Stimulated activated CD8-positive, alpha-beta memory T cell treated with anti-CD3 and anti-CD28 coated beads, Interleukin-2, amount 100 ng/mL, for 48 hours (primary cell): ENCODE measurements at regions not wholly inside any gene's neighbourhood (a gene's known extent, or its start where the extent isn't known, plus 50 kb on each side); places are given as distances from the start of the nearest gene placed in this dataset.

Experiments
- DNase-seq, 2 donors: peaks; one replicate each; pipeline ENCODE4 v3.0.0-alpha.2; 2020; ENCODE audit warnings: low read depth in 2 of 2

DNA sequence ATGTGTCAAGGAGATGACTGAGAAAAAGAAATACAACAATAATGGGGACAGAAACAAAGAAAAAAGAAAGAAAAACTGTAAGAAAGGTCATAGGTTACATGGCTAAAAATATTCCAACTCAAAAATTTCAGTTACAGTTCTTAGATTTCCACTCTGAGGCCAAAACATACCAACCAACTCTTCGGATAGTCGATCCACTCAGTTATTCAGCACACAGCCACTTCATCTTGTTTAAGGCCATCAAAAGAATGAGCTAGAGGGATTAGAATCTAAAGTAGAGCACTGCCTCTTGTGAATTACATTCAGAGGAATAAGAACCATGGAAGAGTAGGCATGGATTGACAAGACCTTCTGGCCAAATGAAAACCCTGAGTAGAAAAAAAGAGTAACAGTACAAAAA is 277.0 kb downstream of the MRPL39 start:
- no peak for DNase-seq

DNA sequence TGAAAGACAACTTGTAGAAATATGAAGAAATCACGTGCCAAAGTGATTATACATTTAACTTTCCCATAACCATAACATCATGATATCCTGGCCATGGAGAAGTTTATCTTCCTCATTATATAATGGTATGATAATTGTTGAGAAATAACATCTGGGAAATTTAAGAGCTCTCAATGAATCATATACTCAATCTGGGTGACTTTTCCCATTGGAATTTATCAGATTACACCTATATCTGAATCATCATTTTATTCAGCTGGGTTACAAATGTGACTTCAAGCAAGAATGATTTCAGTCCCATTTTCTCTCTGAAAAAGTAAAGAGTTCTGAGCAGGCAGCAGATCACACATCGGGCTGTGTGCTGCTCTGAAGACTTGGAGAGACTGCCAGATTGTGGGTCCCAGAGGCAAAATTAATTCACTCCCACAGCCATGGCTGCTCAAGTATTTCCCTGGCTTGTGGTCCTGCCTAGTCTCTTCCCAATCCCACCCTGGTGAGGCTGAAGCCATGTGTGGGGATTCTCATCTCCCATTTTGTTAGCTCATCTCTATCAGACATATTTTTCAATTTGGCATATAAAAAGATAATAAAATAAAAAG is 278.0 kb downstream of the MRPL39 start:
- no peak for DNase-seq

DNA sequence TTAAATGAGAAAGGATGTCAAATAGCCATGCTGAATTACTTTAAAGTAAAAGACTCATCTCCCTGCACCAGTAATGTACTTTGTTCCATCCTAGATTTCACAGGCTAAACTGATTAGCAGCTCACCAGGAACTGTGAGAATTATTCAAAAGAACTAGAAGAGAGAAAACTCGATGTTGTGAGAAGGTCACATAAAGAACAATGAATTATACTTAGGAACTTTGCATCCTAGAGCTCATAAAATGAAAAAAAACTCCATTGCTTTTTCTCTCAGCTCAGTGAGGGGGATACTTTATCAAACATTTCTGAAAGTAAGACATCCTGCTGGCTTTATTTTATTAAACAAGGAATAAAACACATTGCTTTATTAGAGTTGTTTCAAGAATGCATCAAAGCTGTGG is 278.5 kb downstream of the MRPL39 start:
- no peak for DNase-seq

GRCh38 chr21:25326181-25326580 is 281.1 kb downstream of the MRPL39 start:
- no peak for DNase-seq

DNA sequence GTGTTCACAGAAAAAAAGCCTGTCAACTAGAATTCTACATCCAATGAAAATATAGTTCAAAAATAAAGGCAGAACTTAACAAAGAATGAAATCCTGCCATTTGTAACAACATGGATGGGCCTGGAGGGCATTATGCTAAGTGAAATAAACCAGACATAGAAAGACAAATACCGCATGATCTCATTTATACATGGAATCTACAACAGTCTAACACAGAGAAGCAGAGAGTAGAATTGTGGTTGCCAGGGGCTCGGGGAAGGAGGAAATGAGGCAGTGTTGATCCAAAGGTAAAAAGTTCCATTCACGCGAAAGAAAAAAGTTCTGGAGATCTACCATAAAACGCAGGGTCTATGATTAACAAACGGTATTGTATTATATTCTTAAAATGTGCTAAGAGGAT is 282.6 kb downstream of the MRPL39 start:
- no peak for DNase-seq

DNA sequence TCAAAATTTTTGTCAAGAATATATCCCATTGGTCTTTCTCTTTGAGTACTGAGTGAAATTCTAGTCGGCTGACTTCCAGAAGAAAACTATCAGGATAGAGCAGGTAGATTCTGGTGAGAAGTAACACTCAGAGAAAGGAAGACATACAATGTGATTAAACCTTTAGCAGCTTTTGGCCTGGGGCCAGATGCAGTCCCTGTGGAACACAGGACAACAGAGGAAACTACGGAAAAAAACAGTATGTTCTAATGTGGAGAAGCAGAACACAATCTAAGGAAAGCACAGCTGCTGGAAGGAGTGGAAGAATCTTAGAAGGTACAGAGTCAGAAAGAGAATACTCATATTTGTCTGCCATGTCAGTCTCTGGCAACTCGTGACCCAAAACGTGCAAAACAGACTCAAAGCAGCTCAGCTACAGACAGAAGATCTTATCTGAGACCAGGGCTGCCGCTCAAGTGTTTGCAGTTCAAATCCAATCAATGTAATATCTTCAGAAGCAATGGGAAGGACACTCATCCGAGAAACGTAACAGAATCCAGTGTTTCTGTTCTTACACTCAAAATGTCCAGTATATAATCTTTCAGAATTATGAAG is 283.8 kb downstream of the MRPL39 start:
- no peak for DNase-seq

DNA sequence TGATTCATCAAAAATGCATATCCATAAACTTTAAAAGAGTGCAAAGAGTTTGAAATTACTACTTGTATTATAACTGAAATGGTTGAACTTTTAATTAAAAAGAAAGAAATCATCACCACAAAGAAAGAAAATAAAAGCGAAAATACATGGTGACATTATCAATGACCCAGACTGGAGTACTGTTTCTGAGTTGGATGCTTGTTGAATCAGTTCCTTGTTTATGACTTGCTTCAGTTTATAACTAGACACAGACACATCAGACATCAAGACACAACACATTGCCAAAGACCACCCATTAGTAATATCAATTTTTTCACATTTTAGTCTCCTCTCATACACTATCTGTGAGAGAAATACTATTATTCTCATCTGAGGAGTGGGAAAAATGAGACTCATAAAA is 293.0 kb downstream of the MRPL39 start:
- DNase-seq = no peak

DNA sequence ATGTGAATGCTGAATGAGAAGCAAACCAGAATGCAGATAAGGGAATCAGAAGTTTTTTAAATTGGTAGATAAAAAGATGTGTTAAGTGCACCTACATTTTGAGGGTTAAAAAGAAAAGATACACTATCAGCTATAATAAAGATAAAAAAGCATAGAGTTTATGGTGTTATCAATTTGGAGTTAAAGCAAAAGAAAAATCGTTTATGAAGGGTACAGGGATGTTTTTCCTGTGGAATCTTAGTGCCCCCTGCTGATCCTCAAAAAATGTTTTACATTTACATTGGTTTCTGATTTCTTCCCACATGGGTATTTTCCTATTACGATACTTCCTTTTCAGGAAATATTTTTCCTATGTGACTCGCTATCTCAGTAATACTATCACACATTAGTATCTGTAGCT is 293.5 kb downstream of the MRPL39 start:
- no peak for DNase-seq

GRCh38 chr21:25307489-25307888 is 299.8 kb downstream of the MRPL39 start:
- no peak for DNase-seq

DNA sequence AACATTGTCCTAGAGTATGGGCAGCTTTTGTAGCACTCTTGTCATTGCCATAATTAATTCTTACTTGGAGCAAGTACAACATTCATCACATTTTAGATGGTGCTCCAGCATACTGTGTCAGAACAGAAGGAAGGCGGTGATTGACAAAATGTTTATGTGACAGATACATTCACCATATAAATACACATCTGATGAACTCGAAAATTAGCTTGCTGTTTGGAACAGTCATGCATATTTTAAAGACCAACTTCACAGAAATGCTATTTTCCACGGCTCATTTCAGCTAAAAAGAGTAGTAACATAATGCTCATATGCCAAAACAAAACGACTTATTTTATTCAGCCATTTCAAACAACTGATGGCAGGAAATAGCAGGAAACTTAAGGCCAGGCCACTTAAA is 302.7 kb downstream of the MRPL39 start:
- no peak for DNase-seq

DNA sequence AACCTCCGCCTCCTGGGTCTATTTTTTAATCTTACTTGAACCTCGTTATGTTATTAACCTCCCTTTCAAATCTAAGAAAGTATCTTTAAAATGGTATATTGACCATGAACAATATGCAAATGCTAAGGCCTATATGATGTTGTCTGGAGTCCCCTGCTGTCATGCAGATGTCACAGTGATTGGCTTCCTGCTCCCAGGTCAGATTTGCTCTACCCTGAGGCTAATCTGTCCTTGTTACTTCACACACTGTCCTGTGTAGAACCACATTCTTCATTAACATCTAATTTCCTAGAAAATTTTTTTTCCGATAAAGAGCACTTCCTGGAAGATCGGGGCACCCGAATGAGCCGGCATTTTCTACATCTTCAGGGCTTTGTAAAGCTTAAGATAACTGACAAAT is 306.6 kb downstream of the MRPL39 start:
- DNase-seq = no peak

DNA sequence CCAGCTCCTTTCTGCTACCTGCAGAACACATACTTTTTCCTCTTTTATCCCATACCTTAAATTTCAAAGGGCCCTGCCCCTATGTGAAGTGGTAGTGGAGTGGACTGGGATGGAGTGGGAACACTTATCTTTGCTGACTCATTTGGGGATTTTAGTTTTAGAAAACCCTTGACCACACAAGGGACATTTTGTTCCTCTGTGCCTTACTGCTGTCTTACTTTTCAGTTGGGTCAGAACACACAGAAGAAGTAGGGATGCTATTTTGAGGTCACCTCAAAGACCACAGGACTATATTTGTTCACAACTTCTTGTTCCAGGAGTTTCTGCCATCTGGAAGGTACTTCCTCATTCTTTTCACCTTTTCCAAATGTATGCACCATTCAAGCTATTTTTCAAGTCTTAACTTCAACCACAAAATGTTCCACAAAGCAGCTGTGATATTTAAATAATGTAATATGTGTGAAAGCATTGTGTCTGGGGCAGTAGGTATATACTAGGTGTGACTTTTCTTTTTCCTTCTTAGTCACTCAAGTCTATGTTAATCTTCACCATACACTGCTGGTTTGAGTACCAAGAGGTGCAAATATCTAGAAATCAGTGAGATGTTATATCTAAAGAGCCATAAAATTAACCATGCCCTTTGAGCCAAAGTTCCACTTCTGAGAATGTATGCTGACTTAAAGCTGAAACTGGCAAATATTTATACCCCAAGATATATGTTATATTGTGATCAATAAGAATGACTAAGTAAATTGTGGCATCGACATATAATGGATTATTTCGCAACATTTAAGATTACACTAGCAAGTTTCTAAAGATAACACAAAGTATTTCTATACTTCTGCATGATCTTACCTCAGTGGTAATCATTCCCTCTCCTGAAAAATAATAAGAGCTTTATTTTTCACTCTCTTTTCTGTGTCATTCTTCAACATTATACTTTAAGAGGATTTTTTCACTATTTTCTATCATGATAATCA is 308.5 kb downstream of the MRPL39 start:
- DNase-seq = no peak

DNA sequence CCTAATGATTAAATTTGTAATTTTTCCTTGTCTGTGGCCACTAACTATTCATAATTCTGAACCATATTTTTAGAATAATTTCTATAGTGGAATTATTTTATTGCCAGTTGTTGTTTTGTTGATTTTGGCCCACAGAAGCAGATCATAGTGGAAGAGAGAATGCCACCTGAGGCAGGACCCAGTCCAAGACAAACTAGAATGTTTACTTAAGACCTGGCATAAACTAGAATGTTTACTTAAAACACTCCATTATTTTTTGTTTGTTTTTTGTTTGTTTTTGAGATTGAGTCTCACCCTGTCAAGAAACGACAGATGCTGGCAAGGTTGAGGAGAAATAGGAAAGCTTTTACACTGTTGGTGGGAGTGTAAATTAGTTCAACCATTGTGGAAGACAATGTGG is 310.2 kb downstream of the MRPL39 start:
- no peak for DNase-seq

GRCh38 chr21:25296252-25296651 is 311.0 kb downstream of the MRPL39 start:
- DNase-seq = no peak

DNA sequence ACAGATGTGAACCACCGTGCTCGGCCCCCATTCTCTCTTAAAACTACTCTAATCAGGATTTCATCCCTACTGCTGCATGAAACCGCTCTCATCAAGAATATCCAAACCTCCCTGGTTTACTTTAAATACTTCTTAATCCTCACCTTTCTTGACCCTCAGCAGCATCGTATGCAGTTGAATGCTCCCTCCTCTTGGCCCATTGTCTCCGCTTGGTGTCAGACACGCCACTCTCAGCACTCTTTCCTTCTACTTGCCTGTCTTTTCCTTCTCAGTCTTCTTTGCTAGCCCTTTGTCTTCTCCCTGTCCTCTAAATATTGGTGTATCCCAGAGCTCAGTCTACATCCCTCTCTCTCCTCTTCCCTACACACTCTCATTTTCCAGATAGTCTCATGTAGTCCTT is 314.9 kb downstream of the MRPL39 start:
- no peak for DNase-seq

GRCh38 chr21:25283720-25284119 is 323.6 kb downstream of the MRPL39 start:
- no peak for DNase-seq

GRCh38 chr21:25281134-25281533 is 326.1 kb downstream of the MRPL39 start:
- DNase-seq = no peak

- no peak for DNase-seq
These were observed 327.2 kb downstream of the MRPL39 start for GRCh38 chr21:25280061-25280460.

DNA sequence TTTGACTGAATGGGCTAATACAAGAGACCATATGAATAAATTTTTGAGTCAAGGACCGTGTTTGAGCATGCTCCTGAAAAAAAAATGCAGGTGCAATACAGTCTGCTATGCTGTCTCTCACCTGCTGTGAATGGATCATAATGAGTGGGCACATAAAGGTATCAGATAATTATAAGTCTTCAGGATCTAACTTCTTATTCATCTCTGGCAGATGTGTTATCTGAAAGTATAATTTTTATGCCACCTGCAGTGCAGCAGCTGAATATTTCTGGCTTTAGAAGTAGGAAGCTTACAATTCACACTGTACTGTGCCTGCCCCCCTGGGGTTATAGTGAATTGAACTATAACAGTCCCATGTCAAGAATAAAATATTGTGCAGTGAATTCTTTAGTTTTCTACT is 333.3 kb downstream of the MRPL39 start:
- no peak for DNase-seq

- DNase-seq = no peak
These were observed 352.6 kb downstream of the MRPL39 start for GRCh38 chr21:25254491-25255174.

- no peak for DNase-seq
These were observed 360.7 kb downstream of the MRPL39 start for GRCh38 chr21:25246546-25246945.

DNA sequence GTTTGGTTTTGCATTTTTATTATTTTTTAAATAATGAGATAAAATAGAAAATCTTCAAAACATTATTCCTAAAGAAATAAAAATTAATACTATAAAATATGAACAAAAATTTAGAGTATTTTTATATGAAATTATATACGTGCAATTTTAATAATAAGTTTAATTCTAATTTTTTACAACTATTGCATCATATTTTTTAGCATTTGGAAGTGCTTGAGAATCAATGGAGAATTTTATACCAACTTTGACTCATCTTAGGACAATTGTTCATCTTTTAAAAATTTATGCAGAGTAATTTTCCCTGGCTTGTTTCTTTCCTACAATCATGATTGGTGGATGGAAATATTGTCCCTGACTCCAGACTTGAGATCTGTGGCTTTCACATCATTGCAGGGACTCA is 362.5 kb downstream of the MRPL39 start:
- no peak for DNase-seq
